K562 (cell line): ENCODE measurements at regions not wholly inside any gene's neighbourhood (a gene's known extent, or its start where the extent isn't known, plus 50 kb on each side); places are given as distances from the start of the nearest gene placed in this dataset.

ENCODE experiments used
- NR2F6 ChIP-seq: fragments of 450-650 bp; formaldehyde crosslinking; IDR thresholded peaks from 2 replicates; pipeline ENCODE4 v1.4.0; 2020; ENCODE audit warnings: mild to moderate bottlenecking
- TF ChIP-seq, protein P1 (sequence below): sonication (generic); formaldehyde crosslinking; IDR thresholded peaks from 2 replicates; pipeline ENCODE4 v1.8.1; 2023; ENCODE audit warnings: mild to moderate bottlenecking, missing genetic modification reagents
- TF ChIP-seq, protein P2 (sequence below): fragments of 450-650 bp; IDR thresholded peaks from 2 replicates; pipeline ENCODE4 v1.6.1; 2016; ENCODE audit warnings: low read depth
- TF ChIP-seq, protein P3 (sequence below): sonication (generic); formaldehyde crosslinking; IDR thresholded peaks from 2 replicates; pipeline ENCODE4 v1.8.0; 2022; ENCODE audit warnings: mild to moderate bottlenecking, missing genetic modification reagents
- TF ChIP-seq, protein P4 (sequence below), 2 experiments: fragments of 450-650 bp; IDR thresholded peaks; 2 replicates each; pipeline ENCODE4 v1.6.1; 2016

DNA sequence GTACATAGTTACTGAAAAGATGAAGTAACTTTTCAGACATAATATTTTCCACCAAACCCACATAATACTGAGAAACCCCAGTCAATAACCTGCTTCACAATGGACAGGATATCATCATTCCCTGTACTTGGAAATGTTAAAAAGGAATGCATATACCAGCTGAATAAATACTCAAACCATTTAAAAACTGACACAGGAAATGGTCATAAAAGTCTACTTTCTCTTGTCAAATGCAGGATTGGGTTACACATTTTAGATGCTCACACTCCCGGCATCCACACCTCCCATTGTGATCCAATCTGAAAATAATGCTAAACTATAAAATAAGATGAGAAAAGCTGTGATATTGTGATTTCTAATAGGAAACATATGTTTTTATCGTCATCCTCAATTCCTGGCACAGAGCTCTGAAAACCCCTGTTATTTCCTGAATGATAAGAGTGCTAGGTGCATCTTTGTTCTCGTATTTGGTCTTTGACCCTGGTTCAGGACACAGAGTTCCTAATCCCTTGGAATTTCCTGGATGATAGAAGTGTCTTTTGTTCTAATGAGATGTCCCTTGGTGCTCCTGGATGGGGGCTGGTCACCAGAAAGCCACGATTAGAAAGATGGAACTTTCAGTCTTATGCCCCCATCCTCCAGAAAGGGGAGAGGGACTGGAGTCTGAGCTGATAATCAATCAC lies 821.3 kb downstream of the TRIML1 start (continued):
- TF ChIP-seq, protein P1, sequence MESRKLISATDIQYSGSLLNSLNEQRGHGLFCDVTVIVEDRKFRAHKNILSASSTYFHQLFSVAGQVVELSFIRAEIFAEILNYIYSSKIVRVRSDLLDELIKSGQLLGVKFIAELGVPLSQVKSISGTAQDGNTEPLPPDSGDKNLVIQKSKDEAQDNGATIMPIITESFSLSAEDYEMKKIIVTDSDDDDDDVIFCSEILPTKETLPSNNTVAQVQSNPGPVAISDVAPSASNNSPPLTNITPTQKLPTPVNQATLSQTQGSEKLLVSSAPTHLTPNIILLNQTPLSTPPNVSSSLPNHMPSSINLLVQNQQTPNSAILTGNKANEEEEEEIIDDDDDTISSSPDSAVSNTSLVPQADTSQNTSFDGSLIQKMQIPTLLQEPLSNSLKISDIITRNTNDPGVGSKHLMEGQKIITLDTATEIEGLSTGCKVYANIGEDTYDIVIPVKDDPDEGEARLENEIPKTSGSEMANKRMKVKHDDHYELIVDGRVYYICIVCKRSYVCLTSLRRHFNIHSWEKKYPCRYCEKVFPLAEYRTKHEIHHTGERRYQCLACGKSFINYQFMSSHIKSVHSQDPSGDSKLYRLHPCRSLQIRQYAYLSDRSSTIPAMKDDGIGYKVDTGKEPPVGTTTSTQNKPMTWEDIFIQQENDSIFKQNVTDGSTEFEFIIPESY: no peak
- TF ChIP-seq, protein P2, sequence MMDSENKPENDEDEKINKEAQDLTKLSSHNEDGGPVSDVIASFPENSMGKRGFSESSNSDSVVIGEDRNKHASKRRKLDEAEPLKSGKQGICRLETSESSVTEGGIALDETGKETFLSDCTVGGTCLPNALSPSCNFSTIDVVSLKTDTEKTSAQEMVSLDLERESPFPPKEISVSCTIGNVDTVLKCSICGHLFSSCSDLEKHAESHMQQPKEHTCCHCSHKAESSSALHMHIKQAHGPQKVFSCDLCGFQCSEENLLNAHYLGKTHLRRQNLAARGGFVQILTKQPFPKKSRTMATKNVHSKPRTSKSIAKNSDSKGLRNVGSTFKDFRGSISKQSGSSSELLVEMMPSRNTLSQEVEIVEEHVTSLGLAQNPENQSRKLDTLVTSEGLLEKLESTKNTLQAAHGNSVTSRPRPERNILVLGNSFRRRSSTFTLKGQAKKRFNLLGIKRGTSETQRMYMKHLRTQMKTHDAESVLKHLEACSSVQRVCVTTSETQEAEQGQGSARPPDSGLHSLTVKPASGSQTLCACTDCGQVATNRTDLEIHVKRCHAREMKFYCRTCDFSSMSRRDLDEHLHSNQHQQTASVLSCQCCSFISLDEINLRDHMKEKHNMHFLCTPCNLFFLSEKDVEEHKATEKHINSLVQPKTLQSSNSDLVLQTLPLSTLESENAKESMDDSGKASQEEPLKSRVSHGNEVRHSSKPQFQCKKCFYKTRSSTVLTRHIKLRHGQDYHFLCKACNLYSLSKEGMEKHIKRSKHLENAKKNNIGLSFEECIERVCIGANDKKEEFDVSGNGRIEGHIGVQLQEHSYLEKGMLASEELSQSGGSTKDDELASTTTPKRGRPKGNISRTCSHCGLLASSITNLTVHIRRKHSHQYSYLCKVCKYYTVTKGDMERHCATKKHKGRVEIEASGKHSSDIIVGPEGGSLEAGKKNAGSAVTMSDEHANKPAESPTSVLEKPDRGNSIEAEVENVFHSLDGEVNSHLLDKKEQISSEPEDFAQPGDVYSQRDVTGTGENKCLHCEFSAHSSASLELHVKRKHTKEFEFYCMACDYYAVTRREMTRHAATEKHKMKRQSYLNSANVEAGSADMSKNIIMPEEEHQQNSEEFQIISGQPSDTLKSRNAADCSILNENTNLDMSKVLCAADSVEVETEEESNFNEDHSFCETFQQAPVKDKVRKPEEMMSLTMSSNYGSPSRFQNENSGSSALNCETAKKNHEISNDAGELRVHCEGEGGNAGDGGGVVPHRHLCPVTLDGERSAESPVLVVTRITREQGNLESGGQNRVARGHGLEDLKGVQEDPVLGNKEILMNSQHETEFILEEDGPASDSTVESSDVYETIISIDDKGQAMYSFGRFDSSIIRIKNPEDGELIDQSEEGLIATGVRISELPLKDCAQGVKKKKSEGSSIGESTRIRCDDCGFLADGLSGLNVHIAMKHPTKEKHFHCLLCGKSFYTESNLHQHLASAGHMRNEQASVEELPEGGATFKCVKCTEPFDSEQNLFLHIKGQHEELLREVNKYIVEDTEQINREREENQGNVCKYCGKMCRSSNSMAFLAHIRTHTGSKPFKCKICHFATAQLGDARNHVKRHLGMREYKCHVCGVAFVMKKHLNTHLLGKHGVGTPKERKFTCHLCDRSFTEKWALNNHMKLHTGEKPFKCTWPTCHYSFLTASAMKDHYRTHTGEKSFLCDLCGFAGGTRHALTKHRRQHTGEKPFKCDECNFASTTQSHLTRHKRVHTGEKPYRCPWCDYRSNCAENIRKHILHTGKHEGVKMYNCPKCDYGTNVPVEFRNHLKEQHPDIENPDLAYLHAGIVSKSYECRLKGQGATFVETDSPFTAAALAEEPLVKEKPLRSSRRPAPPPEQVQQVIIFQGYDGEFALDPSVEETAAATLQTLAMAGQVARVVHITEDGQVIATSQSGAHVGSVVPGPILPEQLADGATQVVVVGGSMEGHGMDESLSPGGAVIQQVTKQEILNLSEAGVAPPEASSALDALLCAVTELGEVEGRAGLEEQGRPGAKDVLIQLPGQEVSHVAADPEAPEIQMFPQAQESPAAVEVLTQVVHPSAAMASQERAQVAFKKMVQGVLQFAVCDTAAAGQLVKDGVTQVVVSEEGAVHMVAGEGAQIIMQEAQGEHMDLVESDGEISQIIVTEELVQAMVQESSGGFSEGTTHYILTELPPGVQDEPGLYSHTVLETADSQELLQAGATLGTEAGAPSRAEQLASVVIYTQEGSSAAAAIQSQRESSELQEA: no peak
- TF ChIP-seq NR2F6 (CRISPR knock-in tag): no peak
- TF ChIP-seq, protein P3, sequence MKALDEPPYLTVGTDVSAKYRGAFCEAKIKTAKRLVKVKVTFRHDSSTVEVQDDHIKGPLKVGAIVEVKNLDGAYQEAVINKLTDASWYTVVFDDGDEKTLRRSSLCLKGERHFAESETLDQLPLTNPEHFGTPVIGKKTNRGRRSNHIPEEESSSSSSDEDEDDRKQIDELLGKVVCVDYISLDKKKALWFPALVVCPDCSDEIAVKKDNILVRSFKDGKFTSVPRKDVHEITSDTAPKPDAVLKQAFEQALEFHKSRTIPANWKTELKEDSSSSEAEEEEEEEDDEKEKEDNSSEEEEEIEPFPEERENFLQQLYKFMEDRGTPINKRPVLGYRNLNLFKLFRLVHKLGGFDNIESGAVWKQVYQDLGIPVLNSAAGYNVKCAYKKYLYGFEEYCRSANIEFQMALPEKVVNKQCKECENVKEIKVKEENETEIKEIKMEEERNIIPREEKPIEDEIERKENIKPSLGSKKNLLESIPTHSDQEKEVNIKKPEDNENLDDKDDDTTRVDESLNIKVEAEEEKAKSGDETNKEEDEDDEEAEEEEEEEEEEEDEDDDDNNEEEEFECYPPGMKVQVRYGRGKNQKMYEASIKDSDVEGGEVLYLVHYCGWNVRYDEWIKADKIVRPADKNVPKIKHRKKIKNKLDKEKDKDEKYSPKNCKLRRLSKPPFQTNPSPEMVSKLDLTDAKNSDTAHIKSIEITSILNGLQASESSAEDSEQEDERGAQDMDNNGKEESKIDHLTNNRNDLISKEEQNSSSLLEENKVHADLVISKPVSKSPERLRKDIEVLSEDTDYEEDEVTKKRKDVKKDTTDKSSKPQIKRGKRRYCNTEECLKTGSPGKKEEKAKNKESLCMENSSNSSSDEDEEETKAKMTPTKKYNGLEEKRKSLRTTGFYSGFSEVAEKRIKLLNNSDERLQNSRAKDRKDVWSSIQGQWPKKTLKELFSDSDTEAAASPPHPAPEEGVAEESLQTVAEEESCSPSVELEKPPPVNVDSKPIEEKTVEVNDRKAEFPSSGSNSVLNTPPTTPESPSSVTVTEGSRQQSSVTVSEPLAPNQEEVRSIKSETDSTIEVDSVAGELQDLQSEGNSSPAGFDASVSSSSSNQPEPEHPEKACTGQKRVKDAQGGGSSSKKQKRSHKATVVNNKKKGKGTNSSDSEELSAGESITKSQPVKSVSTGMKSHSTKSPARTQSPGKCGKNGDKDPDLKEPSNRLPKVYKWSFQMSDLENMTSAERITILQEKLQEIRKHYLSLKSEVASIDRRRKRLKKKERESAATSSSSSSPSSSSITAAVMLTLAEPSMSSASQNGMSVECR: no peak
- TF ChIP-seq, protein P4, sequence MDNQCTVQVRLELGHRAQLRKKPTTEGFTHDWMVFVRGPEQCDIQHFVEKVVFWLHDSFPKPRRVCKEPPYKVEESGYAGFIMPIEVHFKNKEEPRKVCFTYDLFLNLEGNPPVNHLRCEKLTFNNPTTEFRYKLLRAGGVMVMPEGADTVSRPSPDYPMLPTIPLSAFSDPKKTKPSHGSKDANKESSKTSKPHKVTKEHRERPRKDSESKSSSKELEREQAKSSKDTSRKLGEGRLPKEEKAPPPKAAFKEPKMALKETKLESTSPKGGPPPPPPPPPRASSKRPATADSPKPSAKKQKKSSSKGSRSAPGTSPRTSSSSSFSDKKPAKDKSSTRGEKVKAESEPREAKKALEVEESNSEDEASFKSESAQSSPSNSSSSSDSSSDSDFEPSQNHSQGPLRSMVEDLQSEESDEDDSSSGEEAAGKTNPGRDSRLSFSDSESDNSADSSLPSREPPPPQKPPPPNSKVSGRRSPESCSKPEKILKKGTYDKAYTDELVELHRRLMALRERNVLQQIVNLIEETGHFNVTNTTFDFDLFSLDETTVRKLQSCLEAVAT (IDR thresholded peaks at IDR 0.05): no peak
